Breast epithelium (tissue), 3 donors: ENCODE measurements at regions not wholly inside any gene's neighbourhood (a gene's known extent, or its start where the extent isn't known, plus 50 kb on each side); places are given as distances from the start of the nearest gene placed in this dataset.

Experiments
- POLR2A ChIP-seq: fragments of 450-650 bp; IDR thresholded peaks from one replicate; pipeline ENCODE4 v1.6.1; 2016; ENCODE audit warnings: antibody characterized with exemption, mild to moderate bottlenecking, moderate library complexity
- POLR2AphosphoS5 ChIP-seq, 3 donors: sonication (generic); formaldehyde crosslinking; IDR thresholded peaks; one replicate each; pipeline ENCODE4 v1.6.1; 2017; ENCODE audit warnings: antibody characterized with exemption in 3 of 3
- TF ChIP-seq, protein P1 (sequence below), 3 donors: fragments of 450-650 bp; IDR thresholded peaks; one replicate each; pipeline ENCODE4 v1.5.1; 2016 to 2017; ENCODE audit warnings: antibody characterized with exemption in 3 of 3, mild to moderate bottlenecking in 3 of 3, moderate library complexity in 3 of 3

DNA sequence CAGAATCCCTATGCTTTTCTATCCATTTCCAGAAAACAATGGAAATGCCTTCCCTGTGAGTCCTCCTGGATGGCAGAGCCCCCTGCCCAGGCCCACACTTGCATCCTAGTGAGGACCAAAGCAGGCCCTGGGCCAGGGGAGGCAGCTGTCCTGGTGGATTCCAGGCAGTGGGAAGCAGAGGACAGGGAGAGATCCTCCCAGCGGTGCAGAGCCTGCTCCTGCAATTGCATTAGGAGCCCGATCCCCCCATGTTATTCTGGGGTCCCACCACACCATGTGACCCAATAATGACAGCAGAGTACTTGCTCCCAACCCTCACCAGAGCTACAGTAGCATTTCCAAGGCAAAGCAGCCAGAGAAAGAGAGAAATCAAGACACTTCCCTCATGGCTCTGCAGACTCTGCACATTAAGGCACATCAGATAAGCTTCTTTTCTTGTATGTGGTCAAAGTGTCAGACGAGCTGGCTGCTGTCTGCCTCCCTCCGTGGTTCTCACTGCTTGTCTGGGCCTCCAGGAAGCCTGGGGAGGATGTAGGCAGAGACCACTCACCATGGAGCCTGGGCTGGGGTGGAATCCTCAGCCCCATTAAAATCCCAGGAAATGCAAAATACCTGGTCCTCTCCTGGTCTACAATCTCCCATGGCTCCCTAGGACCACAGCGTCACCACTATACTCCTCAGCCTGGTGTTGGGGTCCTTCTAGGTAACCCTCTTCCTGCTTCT, 54.9 kb upstream of the RUNX3 start:
- TF ChIP-seq POLR2A: no peak
- TF ChIP-seq, protein P1, sequence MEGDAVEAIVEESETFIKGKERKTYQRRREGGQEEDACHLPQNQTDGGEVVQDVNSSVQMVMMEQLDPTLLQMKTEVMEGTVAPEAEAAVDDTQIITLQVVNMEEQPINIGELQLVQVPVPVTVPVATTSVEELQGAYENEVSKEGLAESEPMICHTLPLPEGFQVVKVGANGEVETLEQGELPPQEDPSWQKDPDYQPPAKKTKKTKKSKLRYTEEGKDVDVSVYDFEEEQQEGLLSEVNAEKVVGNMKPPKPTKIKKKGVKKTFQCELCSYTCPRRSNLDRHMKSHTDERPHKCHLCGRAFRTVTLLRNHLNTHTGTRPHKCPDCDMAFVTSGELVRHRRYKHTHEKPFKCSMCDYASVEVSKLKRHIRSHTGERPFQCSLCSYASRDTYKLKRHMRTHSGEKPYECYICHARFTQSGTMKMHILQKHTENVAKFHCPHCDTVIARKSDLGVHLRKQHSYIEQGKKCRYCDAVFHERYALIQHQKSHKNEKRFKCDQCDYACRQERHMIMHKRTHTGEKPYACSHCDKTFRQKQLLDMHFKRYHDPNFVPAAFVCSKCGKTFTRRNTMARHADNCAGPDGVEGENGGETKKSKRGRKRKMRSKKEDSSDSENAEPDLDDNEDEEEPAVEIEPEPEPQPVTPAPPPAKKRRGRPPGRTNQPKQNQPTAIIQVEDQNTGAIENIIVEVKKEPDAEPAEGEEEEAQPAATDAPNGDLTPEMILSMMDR (IDR thresholded peaks at IDR 0.05): no peak
- TF ChIP-seq POLR2AphosphoS5 (IDR thresholded peaks at IDR 0.05): no peak
